ENCODE measurements at regions not wholly inside any gene's neighbourhood (a gene's known extent, or its start where the extent isn't known, plus 50 kb on each side); places are given as distances from the start of the nearest gene placed in this dataset.

- no peak for TF ChIP-seq CTCF (IDR thresholded peaks at IDR 0.05; ENCODE audit: extremely low read depth, low read depth, low read length)
- H2AFZ ChIP-seq (ENCODE audit: low read length), result no peak overlapping the region
- H3K9me3 ChIP-seq (ENCODE audit: low read depth, low read length), result no peaks in the 10 kb centered on the region
- no peaks in the 10 kb centered on the region for H3K36me3 ChIP-seq (ENCODE audit: insufficient read depth, low read length)
- H3K79me2 ChIP-seq (ENCODE audit: insufficient read depth, low read length), result no peaks in the 10 kb centered on the region
- DNase-seq (ENCODE audit: insufficient read length, low spot score, missing footprints), result no peak
- H3K4me3 ChIP-seq (ENCODE audit: insufficient read depth, low read length), result no peak overlapping the region
- H3K4me2 ChIP-seq (ENCODE audit: insufficient read depth, low read length), result no peak overlapping the region
- no peaks in the 10 kb centered on the region for H3K4me1 ChIP-seq (ENCODE audit: insufficient read depth, low read length)
- H4K20me1 ChIP-seq (ENCODE audit: insufficient read depth, low read length), result no peaks in the 10 kb centered on the region
- no peaks in the 10 kb centered on the region for H3K27me3 ChIP-seq (ENCODE audit: insufficient read depth, low read length)
- H3K27ac ChIP-seq (ENCODE audit: low read depth, low read length), result no peak overlapping the region
These were observed 512.7 kb downstream of the LMO4 start for GRCh38 chr1:87841332-87841731.

GRCh38 chr1:87842156-87842555 is 513.5 kb downstream of the LMO4 start:
- Histone ChIP-seq H3K27ac (ENCODE audit: low read depth, low read length) (no peak overlapping the region), H3K4me2 (ENCODE audit: insufficient read depth, low read length) (no peak overlapping the region), H4K20me1 (ENCODE audit: insufficient read depth, low read length) (no peaks in the 10 kb centered on the region), H3K36me3 (ENCODE audit: insufficient read depth, low read length) (no peaks in the 10 kb centered on the region), H3K9me3 (ENCODE audit: low read depth, low read length) (no peaks in the 10 kb centered on the region), H3K27me3 (ENCODE audit: insufficient read depth, low read length) (no peaks in the 10 kb centered on the region), H3K4me3 (ENCODE audit: insufficient read depth, low read length) (no peak overlapping the region), H3K4me1 (ENCODE audit: insufficient read depth, low read length) (no peaks in the 10 kb centered on the region), H3K79me2 (ENCODE audit: insufficient read depth, low read length) (no peaks in the 10 kb centered on the region), H2AFZ (ENCODE audit: low read length) (no peak overlapping the region)
- peak; percentile 51 for DNase-seq (ENCODE audit: insufficient read length, low spot score, missing footprints)
- TF ChIP-seq CTCF (IDR thresholded peaks at IDR 0.05; ENCODE audit: extremely low read depth, low read depth, low read length), result no peak

GRCh38 chr1:87844251-87844650 is 515.6 kb downstream of the LMO4 start:
- Histone ChIP-seq H2AFZ (ENCODE audit: low read length) (no peak overlapping the region), H3K36me3 (ENCODE audit: insufficient read depth, low read length) (no peaks in the 10 kb centered on the region), H3K9me3 (ENCODE audit: low read depth, low read length) (no peaks in the 10 kb centered on the region), H3K27ac (ENCODE audit: low read depth, low read length) (no peak overlapping the region), H3K4me1 (ENCODE audit: insufficient read depth, low read length) (no peaks in the 10 kb centered on the region), H3K27me3 (ENCODE audit: insufficient read depth, low read length) (no peaks in the 10 kb centered on the region), H4K20me1 (ENCODE audit: insufficient read depth, low read length) (no peaks in the 10 kb centered on the region), H3K4me3 (ENCODE audit: insufficient read depth, low read length) (no peak overlapping the region), H3K79me2 (ENCODE audit: insufficient read depth, low read length) (no peaks in the 10 kb centered on the region), H3K4me2 (ENCODE audit: insufficient read depth, low read length) (no peak overlapping the region)
- DNase-seq (ENCODE audit: insufficient read length, low spot score, missing footprints), result no peak
- no peak for TF ChIP-seq CTCF (IDR thresholded peaks at IDR 0.05; ENCODE audit: extremely low read depth, low read depth, low read length)

GRCh38 chr1:87851490-87851889 is 522.8 kb downstream of the LMO4 start:
- H3K4me1 ChIP-seq (ENCODE audit: insufficient read depth, low read length), result peaks cover 11% of the 10 kb centered on the region
- H3K4me2 ChIP-seq (ENCODE audit: insufficient read depth, low read length), result no peak overlapping the region
- H2AFZ ChIP-seq (ENCODE audit: low read length), result no peak overlapping the region
- H3K27me3 ChIP-seq (ENCODE audit: insufficient read depth, low read length), result no peaks in the 10 kb centered on the region
- no peaks in the 10 kb centered on the region for H3K36me3 ChIP-seq (ENCODE audit: insufficient read depth, low read length)
- DNase-seq (ENCODE audit: insufficient read length, low spot score, missing footprints), result no peak
- no peak overlapping the region for H3K4me3 ChIP-seq (ENCODE audit: insufficient read depth, low read length)
- no peaks in the 10 kb centered on the region for H3K9me3 ChIP-seq (ENCODE audit: low read depth, low read length)
- H3K79me2 ChIP-seq (ENCODE audit: insufficient read depth, low read length), result no peaks in the 10 kb centered on the region
- no peaks in the 10 kb centered on the region for H4K20me1 ChIP-seq (ENCODE audit: insufficient read depth, low read length)
- no peak overlapping the region for H3K27ac ChIP-seq (ENCODE audit: low read depth, low read length)
- TF ChIP-seq CTCF (IDR thresholded peaks at IDR 0.05; ENCODE audit: extremely low read depth, low read depth, low read length), result no peak

Data from osteoblast (primary cell).